ENCODE measurements at regions not wholly inside any gene's neighbourhood (a gene's known extent, or its start where the extent isn't known, plus 50 kb on each side); places are given as distances from the start of the nearest gene placed in this dataset.

DNA sequence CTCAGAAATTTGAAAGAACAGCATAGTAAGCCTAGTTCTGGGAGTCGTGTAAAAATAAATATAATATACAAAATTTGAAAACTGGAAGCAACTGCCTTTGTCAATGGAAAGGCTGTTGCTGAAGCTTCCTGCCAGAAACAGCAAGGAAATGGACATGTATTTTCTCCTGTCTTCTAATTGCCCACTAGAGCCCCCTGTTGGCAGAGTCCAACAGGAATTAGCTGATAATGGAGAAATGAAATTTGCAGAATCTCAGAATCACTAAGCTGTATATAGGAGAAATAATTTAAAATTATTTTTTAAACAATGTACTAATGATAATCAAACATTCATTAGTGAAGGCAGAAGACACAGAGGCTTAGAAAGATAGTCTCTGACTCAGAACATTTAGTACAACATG is 414.8 kb downstream of the SLC6A15 start:
- no peaks in the 10 kb centered on the region for H3K27me3 ChIP-seq (ENCODE audit: control insufficient read depth, insufficient read depth, low read length)
- DNase-seq (ENCODE audit: low read depth) (no peak), FAIRE-seq (no peak)
- no peaks in the 10 kb centered on the region for H3K36me3 ChIP-seq (ENCODE audit: control insufficient read depth, insufficient read depth, low read length)
- no peak overlapping the region for H3K4me3 ChIP-seq (ENCODE audit: low read depth, low read length)
- TF ChIP-seq, protein P1, sequence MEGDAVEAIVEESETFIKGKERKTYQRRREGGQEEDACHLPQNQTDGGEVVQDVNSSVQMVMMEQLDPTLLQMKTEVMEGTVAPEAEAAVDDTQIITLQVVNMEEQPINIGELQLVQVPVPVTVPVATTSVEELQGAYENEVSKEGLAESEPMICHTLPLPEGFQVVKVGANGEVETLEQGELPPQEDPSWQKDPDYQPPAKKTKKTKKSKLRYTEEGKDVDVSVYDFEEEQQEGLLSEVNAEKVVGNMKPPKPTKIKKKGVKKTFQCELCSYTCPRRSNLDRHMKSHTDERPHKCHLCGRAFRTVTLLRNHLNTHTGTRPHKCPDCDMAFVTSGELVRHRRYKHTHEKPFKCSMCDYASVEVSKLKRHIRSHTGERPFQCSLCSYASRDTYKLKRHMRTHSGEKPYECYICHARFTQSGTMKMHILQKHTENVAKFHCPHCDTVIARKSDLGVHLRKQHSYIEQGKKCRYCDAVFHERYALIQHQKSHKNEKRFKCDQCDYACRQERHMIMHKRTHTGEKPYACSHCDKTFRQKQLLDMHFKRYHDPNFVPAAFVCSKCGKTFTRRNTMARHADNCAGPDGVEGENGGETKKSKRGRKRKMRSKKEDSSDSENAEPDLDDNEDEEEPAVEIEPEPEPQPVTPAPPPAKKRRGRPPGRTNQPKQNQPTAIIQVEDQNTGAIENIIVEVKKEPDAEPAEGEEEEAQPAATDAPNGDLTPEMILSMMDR (IDR thresholded peaks at IDR 0.05; ENCODE audit: insufficient read depth, low read length, severe bottlenecking): no peak

DNA sequence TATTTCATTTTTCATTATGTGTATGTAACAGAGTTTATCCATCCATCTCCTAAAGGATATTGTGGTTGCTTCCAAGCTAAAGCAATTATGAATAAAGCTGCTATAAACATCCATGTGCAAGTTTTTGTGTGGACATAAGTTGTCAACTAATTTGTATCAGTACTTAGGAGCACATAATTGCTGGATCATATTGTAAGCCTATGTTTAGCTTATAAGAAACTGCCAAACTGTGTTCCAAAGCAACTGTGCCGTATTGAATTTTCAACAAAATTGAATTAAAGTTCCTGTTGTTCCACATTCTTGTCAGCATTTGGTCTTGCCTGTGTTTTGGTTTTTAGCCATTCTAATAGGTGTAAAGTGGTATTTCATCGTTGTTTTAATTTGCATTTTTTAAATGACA is 416.9 kb downstream of the SLC6A15 start:
- TF ChIP-seq, protein P1 (IDR thresholded peaks at IDR 0.05; ENCODE audit: insufficient read depth, low read length, severe bottlenecking): no peak
- H3K36me3 ChIP-seq (ENCODE audit: control insufficient read depth, insufficient read depth, low read length): no peaks in the 10 kb centered on the region
- H3K27me3 ChIP-seq (ENCODE audit: control insufficient read depth, insufficient read depth, low read length): no peaks in the 10 kb centered on the region
- FAIRE-seq (no peak), DNase-seq (ENCODE audit: low read depth) (no peak)
- no peak overlapping the region for H3K4me3 ChIP-seq (ENCODE audit: low read depth, low read length)

DNA sequence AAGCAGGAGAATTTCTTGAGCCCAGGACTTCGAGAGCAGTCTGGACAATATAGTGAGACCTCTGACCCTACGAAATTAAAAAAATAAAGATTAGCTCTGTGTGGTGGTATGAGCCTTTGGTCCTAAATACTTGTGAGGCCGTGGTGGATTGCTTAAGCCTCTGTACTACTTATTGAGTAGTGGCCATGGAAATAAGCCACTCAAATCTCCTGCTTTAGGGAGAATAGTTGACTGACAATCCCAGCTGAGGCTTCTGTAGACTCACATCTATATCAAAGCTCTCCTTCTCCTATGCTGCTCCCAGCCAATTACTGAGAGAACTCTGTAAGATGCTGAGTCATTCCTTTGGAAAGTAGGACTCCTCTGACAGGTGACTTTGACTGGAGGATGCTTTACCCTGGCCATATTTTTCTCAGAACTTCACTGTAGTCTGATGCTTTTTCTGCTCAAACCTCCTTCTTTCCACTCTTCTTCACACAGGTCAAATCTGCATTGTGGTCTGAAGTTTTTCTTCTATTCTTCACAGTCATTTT is 420.2 kb downstream of the SLC6A15 start:
- FAIRE-seq (no peak), DNase-seq (ENCODE audit: low read depth) (no peak)
- H3K27me3 ChIP-seq (ENCODE audit: control insufficient read depth, insufficient read depth, low read length): no peaks in the 10 kb centered on the region
- H3K36me3 ChIP-seq (ENCODE audit: control insufficient read depth, insufficient read depth, low read length): no peaks in the 10 kb centered on the region
- TF ChIP-seq, protein P1 (IDR thresholded peaks at IDR 0.05; ENCODE audit: insufficient read depth, low read length, severe bottlenecking): no peak
- no peak overlapping the region for H3K4me3 ChIP-seq (ENCODE audit: low read depth, low read length)

DNA sequence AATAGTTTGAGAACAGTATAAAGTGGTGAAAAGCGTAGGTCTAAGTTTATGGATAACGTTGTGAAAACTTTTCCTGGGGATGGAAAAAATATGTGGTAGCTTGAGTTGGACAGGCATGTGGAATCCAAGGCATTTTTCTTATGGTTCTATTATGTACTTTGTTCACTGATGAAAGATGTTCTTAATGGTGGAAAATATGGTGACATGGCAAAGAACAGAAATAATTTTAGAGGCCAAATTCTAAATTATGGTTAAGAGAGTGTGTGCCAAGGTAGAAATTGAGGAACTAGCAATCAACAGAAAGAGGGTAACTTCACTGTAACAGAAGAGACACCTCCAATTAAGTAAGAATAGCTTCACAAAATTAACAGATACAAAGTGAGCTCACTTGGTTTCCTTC is 427.8 kb downstream of the SLC6A15 start:
- TF ChIP-seq, protein P1 (IDR thresholded peaks at IDR 0.05; ENCODE audit: insufficient read depth, low read length, severe bottlenecking): no peak
- Histone ChIP-seq H3K36me3 (ENCODE audit: control insufficient read depth, insufficient read depth, low read length) (no peaks in the 10 kb centered on the region), H3K4me3 (ENCODE audit: low read depth, low read length) (no peak overlapping the region), H3K27me3 (ENCODE audit: control insufficient read depth, insufficient read depth, low read length) (no peaks in the 10 kb centered on the region)
- no peak for FAIRE-seq
- no peak for DNase-seq (ENCODE audit: low read depth)

DNA sequence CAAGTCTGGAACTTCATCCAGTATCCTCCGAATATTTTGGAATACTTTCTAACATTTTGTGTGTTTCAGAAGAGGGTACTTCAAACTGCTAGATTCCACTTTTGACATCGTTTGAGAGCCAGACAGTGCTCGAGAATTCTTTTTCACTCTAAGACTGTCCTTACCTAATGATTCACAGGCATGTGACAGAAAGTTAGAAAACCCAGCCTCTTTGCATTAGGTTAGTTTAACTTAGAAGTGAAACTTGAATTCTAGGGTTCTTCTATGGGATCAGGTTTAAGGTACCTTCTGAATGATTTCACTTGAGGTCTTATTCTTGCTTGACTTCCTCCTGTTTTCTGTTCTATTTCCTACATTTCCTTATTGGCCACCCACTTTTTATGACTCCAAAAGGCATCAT is 431.8 kb downstream of the SLC6A15 start:
- DNase-seq (ENCODE audit: low read depth) (no peak), FAIRE-seq (no peak)
- Histone ChIP-seq H3K36me3 (ENCODE audit: control insufficient read depth, insufficient read depth, low read length) (no peaks in the 10 kb centered on the region), H3K27me3 (ENCODE audit: control insufficient read depth, insufficient read depth, low read length) (no peaks in the 10 kb centered on the region), H3K4me3 (ENCODE audit: low read depth, low read length) (no peak overlapping the region)
- TF ChIP-seq, protein P1 (IDR thresholded peaks at IDR 0.05; ENCODE audit: insufficient read depth, low read length, severe bottlenecking): no peak

DNA sequence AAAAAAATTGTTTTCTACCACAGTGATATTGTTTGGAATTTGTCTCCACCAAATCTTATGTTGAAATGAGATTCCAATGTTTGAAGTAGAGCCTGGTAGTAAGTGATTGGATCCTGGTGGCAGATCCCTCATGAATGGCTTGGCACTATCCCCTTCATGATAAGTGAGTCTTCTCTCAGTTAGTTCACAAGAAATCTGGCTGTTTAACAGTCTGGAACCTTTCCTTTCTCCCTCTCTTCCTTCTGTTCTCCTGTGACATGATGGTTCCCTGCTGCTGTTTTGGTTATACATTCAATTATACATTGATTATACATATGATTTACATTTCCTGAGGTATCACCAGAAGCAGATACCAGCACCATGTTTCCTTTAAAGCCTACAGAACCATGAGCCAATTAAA is 442.2 kb downstream of the SLC6A15 start:
- no peaks in the 10 kb centered on the region for H3K36me3 ChIP-seq (ENCODE audit: control insufficient read depth, insufficient read depth, low read length)
- FAIRE-seq: no peak

More for the DNA sequence above, 442.2 kb downstream of the SLC6A15 start:
- TF ChIP-seq, protein P1 (IDR thresholded peaks at IDR 0.05; ENCODE audit: insufficient read depth, low read length, severe bottlenecking): no peak
- no peak for DNase-seq (ENCODE audit: low read depth)
- Histone ChIP-seq H3K4me3 (ENCODE audit: low read depth, low read length) (no peak overlapping the region), H3K27me3 (ENCODE audit: control insufficient read depth, insufficient read depth, low read length) (no peaks in the 10 kb centered on the region)

All from bronchial epithelial cell (primary cell).